Karpas-422 (cell line): ENCODE measurements at regions not wholly inside any gene's neighbourhood (a gene's known extent, or its start where the extent isn't known, plus 50 kb on each side); places are given as distances from the start of the nearest gene placed in this dataset.

Experiments used
- DNase-seq: peaks from one replicate; pipeline ENCODE4 v3.0.0-alpha.2; 2015
- H2AFZ ChIP-seq: fragments of 200-600 bp; sonication (generic); 2 replicates; pipeline ENCODE4 v1.6.1; 2014; ENCODE audit warnings: antibody characterized with exemption, low read length, mixed read lengths
- H3K27ac ChIP-seq: fragments of 200-600 bp; sonication (generic); 2 replicates; pipeline ENCODE4 v1.5.1; 2014; ENCODE audit warnings: mild to moderate bottlenecking, low read length, moderate library complexity
- H3K27me3 ChIP-seq: fragments of 200-600 bp; sonication (generic); 2 replicates; pipeline ENCODE4 v1.6.1; 2014; ENCODE audit warnings: low read length, mixed read lengths
- H3K36me3 ChIP-seq: fragments of 200-600 bp; sonication (generic); 2 replicates; pipeline ENCODE4 v1.6.1; 2014; ENCODE audit warnings: low read length, mixed read lengths; ENCODE audit not compliant: insufficient read depth
- H3K4me1 ChIP-seq: fragments of 200-600 bp; sonication (generic); 2 replicates; pipeline ENCODE4 v1.6.1; 2014; ENCODE audit warnings: mild to moderate bottlenecking, low read length, mixed read lengths
- H3K4me2 ChIP-seq: fragments of 200-600 bp; sonication (generic); 2 replicates; pipeline ENCODE4 v1.6.1; 2014; ENCODE audit warnings: low read length, low read depth, mild to moderate bottlenecking; ENCODE audit not compliant: poor library complexity, severe bottlenecking
- H3K4me3 ChIP-seq: fragments of 200-600 bp; sonication (generic); 2 replicates; pipeline ENCODE4 v1.5.1; 2014; ENCODE audit warnings: mild to moderate bottlenecking, antibody characterized with exemption, low read length, mixed read lengths
- H3K79me2 ChIP-seq: fragments of 200-600 bp; sonication (generic); 2 replicates; pipeline ENCODE4 v1.6.1; 2014; ENCODE audit warnings: mild to moderate bottlenecking, low read length, mixed read lengths
- H3K9ac ChIP-seq: fragments of 200-600 bp; sonication (generic); 2 replicates; pipeline ENCODE4 v1.6.0; 2014; ENCODE audit warnings: low read length
- H3K9me2 ChIP-seq: fragments of 200-600 bp; sonication (generic), shearing (Covaris generic); replicated peaks from 2 replicates; pipeline ENCODE4 v1.6.0; 2014; ENCODE audit warnings: mild to moderate bottlenecking, low read length, moderate library complexity; ENCODE audit not compliant: insufficient read depth
- H3K9me3 ChIP-seq: fragments of 300-700, 200-600 bp; sonication (generic); 2 replicates; pipeline ENCODE4 v1.6.1; 2014; ENCODE audit warnings: low read length, mixed read lengths
- H4K20me1 ChIP-seq: fragments of 200-600 bp; sonication (generic); 2 replicates; pipeline ENCODE4 v1.6.1; 2014; ENCODE audit warnings: mild to moderate bottlenecking, antibody characterized with exemption, low read length, low read depth; ENCODE audit not compliant: insufficient read depth

- no peak for DNase-seq
- no peaks in the 10 kb centered on the region for H4K20me1 ChIP-seq
- H3K79me2 ChIP-seq: no peaks in the 10 kb centered on the region
- H3K4me2 ChIP-seq: no peak overlapping the region
- no peaks in the 10 kb centered on the region for H3K9me3 ChIP-seq
- no peak overlapping the region for H2AFZ ChIP-seq
- no peaks in the 10 kb centered on the region for H3K4me1 ChIP-seq
- H3K27ac ChIP-seq: no peak overlapping the region
- no peak overlapping the region for H3K9ac ChIP-seq
- H3K9me2 ChIP-seq: no peaks in the 10 kb centered on the region
- no peak overlapping the region for H3K4me3 ChIP-seq
- no peaks in the 10 kb centered on the region for H3K36me3 ChIP-seq
- no peaks in the 10 kb centered on the region for H3K27me3 ChIP-seq
Measured at GRCh38 chr2:153213022-153213421, 265.5 kb downstream of the RPRM start.

GRCh38 chr2:153197402-153198386, 280.9 kb downstream of the RPRM start:
- H4K20me1 ChIP-seq: no peaks in the 10 kb centered on the region
- H3K27me3 ChIP-seq: no peaks in the 10 kb centered on the region
- H3K4me1 ChIP-seq: no peaks in the 10 kb centered on the region
- H2AFZ ChIP-seq: no peak overlapping the region
- H3K9ac ChIP-seq: no peak overlapping the region
- H3K36me3 ChIP-seq: no peaks in the 10 kb centered on the region
- no peak for DNase-seq
- H3K4me3 ChIP-seq: no peak overlapping the region
- H3K79me2 ChIP-seq: no peaks in the 10 kb centered on the region
- no peak overlapping the region for H3K27ac ChIP-seq
- no peaks in the 10 kb centered on the region for H3K9me3 ChIP-seq
- no peaks in the 10 kb centered on the region for H3K9me2 ChIP-seq
- H3K4me2 ChIP-seq: no peak overlapping the region

- Histone ChIP-seq H3K79me2 (no peaks in the 10 kb centered on the region), H2AFZ (no peak overlapping the region), H4K20me1 (no peaks in the 10 kb centered on the region), H3K4me1 (no peaks in the 10 kb centered on the region), H3K4me2 (no peak overlapping the region), H3K9me3 (no peaks in the 10 kb centered on the region), H3K4me3 (no peak overlapping the region), H3K36me3 (no peaks in the 10 kb centered on the region), H3K9me2 (no peaks in the 10 kb centered on the region), H3K9ac (no peak overlapping the region), H3K27me3 (no peaks in the 10 kb centered on the region), H3K27ac (no peak overlapping the region)
- no peak for DNase-seq
Measured at GRCh38 chr2:153196378-153197058, 282.0 kb downstream of the RPRM start.

GRCh38 chr2:153195342-153195741, 283.2 kb downstream of the RPRM start:
- Histone ChIP-seq H3K4me1 (no peaks in the 10 kb centered on the region), H3K9ac (no peak overlapping the region), H3K27ac (no peak overlapping the region), H2AFZ (no peak overlapping the region), H3K9me2 (no peaks in the 10 kb centered on the region), H3K4me2 (no peak overlapping the region), H3K9me3 (no peaks in the 10 kb centered on the region), H3K36me3 (no peaks in the 10 kb centered on the region), H4K20me1 (no peaks in the 10 kb centered on the region), H3K4me3 (no peak overlapping the region), H3K79me2 (no peaks in the 10 kb centered on the region), H3K27me3 (no peaks in the 10 kb centered on the region)
- DNase-seq: no peak

- H3K9me2 ChIP-seq: no peaks in the 10 kb centered on the region
Measured at GRCh38 chr2:153189091-153189888, 289.3 kb downstream of the RPRM start.

GRCh38 chr2:153179808-153180207, 298.8 kb downstream of the RPRM start:
- Histone ChIP-seq H3K9ac (no peak overlapping the region), H3K27me3 (no peaks in the 10 kb centered on the region), H3K4me2 (no peak overlapping the region), H3K4me1 (no peaks in the 10 kb centered on the region), H3K9me3 (no peaks in the 10 kb centered on the region), H3K27ac (no peak overlapping the region), H2AFZ (no peak overlapping the region), H4K20me1 (no peaks in the 10 kb centered on the region), H3K36me3 (no peaks in the 10 kb centered on the region), H3K79me2 (no peaks in the 10 kb centered on the region), H3K4me3 (no peak overlapping the region), H3K9me2 (no peaks in the 10 kb centered on the region)
- DNase-seq: no peak

More at GRCh38 chr2:153189091-153189888, 289.3 kb downstream of the RPRM start:
- Histone ChIP-seq H3K36me3 (no peaks in the 10 kb centered on the region), H3K4me3 (no peak overlapping the region), H3K9ac (no peak overlapping the region), H3K27ac (no peak overlapping the region), H2AFZ (no peak overlapping the region), H4K20me1 (no peaks in the 10 kb centered on the region), H3K9me3 (no peaks in the 10 kb centered on the region), H3K4me2 (no peak overlapping the region), H3K79me2 (no peaks in the 10 kb centered on the region), H3K27me3 (no peaks in the 10 kb centered on the region), H3K4me1 (no peaks in the 10 kb centered on the region)
- DNase-seq: no peak

- Histone ChIP-seq H3K79me2 (no peaks in the 10 kb centered on the region), H3K9me3 (no peaks in the 10 kb centered on the region), H3K9ac (no peak overlapping the region), H4K20me1 (no peaks in the 10 kb centered on the region), H3K4me1 (no peaks in the 10 kb centered on the region), H3K27me3 (no peaks in the 10 kb centered on the region), H3K9me2 (no peaks in the 10 kb centered on the region), H3K27ac (no peak overlapping the region), H2AFZ (no peak overlapping the region), H3K4me3 (no peak overlapping the region), H3K36me3 (no peaks in the 10 kb centered on the region), H3K4me2 (no peak overlapping the region)
- DNase-seq: no peak
Measured at GRCh38 chr2:153169609-153170008, 309.0 kb downstream of the RPRM start.

- no peak overlapping the region for H3K27ac ChIP-seq
- no peak overlapping the region for H3K4me2 ChIP-seq
- H3K79me2 ChIP-seq: no peaks in the 10 kb centered on the region
- no peak overlapping the region for H3K4me3 ChIP-seq
- H3K9me2 ChIP-seq: no peaks in the 10 kb centered on the region
- no peak overlapping the region for H2AFZ ChIP-seq
- no peaks in the 10 kb centered on the region for H4K20me1 ChIP-seq
- DNase-seq: no peak
- H3K9me3 ChIP-seq: no peaks in the 10 kb centered on the region
- no peaks in the 10 kb centered on the region for H3K36me3 ChIP-seq
- no peaks in the 10 kb centered on the region for H3K27me3 ChIP-seq
- H3K4me1 ChIP-seq: no peaks in the 10 kb centered on the region
- H3K9ac ChIP-seq: no peak overlapping the region
Measured at GRCh38 chr2:153165021-153165420, 313.5 kb downstream of the RPRM start.
